ENCODE measurements at regions not wholly inside any gene's neighbourhood (a gene's known extent, or its start where the extent isn't known, plus 50 kb on each side); places are given as distances from the start of the nearest gene placed in this dataset.

DNA sequence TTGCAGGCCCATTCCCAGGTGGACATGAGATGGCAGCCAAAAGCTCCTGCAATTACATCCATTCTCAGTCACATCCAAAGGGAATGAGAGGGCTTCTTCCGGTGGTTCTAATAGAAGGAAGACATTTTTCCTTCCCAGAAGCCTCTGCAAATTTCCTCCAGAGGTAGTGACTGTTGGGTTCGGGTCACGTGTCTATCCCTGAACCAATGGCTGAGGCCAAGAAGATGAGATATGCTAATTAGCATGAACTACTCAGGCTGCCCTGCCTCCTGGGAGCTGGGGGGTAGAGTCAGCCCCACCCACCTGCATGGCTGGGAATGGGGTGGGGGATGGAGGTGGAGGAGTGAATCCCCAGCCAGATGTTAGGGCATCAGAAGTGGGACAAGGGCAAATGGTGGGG is 61.3 kb upstream of the IYD start:
- TF ChIP-seq, protein P1, sequence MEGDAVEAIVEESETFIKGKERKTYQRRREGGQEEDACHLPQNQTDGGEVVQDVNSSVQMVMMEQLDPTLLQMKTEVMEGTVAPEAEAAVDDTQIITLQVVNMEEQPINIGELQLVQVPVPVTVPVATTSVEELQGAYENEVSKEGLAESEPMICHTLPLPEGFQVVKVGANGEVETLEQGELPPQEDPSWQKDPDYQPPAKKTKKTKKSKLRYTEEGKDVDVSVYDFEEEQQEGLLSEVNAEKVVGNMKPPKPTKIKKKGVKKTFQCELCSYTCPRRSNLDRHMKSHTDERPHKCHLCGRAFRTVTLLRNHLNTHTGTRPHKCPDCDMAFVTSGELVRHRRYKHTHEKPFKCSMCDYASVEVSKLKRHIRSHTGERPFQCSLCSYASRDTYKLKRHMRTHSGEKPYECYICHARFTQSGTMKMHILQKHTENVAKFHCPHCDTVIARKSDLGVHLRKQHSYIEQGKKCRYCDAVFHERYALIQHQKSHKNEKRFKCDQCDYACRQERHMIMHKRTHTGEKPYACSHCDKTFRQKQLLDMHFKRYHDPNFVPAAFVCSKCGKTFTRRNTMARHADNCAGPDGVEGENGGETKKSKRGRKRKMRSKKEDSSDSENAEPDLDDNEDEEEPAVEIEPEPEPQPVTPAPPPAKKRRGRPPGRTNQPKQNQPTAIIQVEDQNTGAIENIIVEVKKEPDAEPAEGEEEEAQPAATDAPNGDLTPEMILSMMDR (IDR thresholded peaks at IDR 0.05), result no peak
- no peak for TF ChIP-seq POLR2A (IDR thresholded peaks at IDR 0.05)

All from heart left ventricle (tissue), 13 donors.